Naive thymus-derived CD4-positive, alpha-beta T cell (primary cell): ENCODE measurements at regions not wholly inside any gene's neighbourhood (a gene's known extent, or its start where the extent isn't known, plus 50 kb on each side); places are given as distances from the start of the nearest gene placed in this dataset.
A peak's percentile ranks its signal among the peaks of the same experiment; 100 is the strongest.
"Not testable (repeated sequence)": the region's sequence is repeated elsewhere in the genome, so short reads cannot be mapped to it uniquely, and the experiment has no call there.

Source experiments
- ATAC-seq: fragments of 150-1000 bp; cut with Tn5 transposase; 2 replicates; pipeline ENCODE4 v1.10.0; 2021; ENCODE audit warnings: mild to moderate bottlenecking, moderate library complexity
- CTCF ChIA-PET: fragments of 350-600 bp; sonication (Branson Sonifier 250); formaldehyde crosslinking; loops from one replicate; lab custom pipeline; 2021; ENCODE audit warnings: antibody characterized with exemption; lab: Charles Lee
- POLR2A ChIA-PET: fragments of 350-600 bp; sonication (Branson Sonifier 250); formaldehyde crosslinking; loops from one replicate; lab custom pipeline; 2021; ENCODE audit warnings: antibody characterized with exemption, inconsistent platforms; lab: Charles Lee
- DNase-seq, 9 donors: peaks; one replicate each; pipeline versions ENCODE4 v3.0.0 to v3.0.0-alpha.2; 2020 to 2022; ENCODE audit warnings: mixed read lengths in 1 of 9
- H3K27ac ChIP-seq: one replicate; pipeline ENCODE4 v1.7.0; 2013; ENCODE audit warnings: mild to moderate bottlenecking, low read depth, low read length, moderate library complexity
- H3K27me3 ChIP-seq, 2 donors: one replicate each; pipeline ENCODE4 v1.7.0; 2013; ENCODE audit warnings: low read length in 2 of 2, mild to moderate bottlenecking in 2 of 2, moderate library complexity in 2 of 2; ENCODE audit not compliant: control insufficient read depth in 2 of 2, insufficient read depth in 2 of 2
- H3K36me3 ChIP-seq, 3 experiments: 1 replicate in 2 of 3; 2 replicates in 1 of 3; pipeline ENCODE4 v1.7.0; 2013; ENCODE audit warnings: low read length in 3 of 3, mild to moderate bottlenecking in 3 of 3, moderate library complexity in 1 of 3; ENCODE audit not compliant: insufficient read depth in 3 of 3, control insufficient read depth in 2 of 3
- H3K4me1 ChIP-seq, 2 donors: one replicate each; pipeline ENCODE4 v1.7.0; 2013; ENCODE audit warnings: low read length in 2 of 2, mild to moderate bottlenecking in 2 of 2, moderate library complexity in 1 of 2; ENCODE audit not compliant: control insufficient read depth in 2 of 2, insufficient read depth in 2 of 2
- H3K4me3 ChIP-seq: 2 replicates; pipeline ENCODE4 v1.7.0; 2013; ENCODE audit warnings: mild to moderate bottlenecking, low read length
- H3K9me3 ChIP-seq, 3 experiments: 1 replicate in 2 of 3; 2 replicates in 1 of 3; pipeline ENCODE4 v1.7.0; 2013; ENCODE audit warnings: low read length in 3 of 3; ENCODE audit not compliant: control insufficient read depth in 2 of 3
- H3K27ac Mint-ChIP-seq, 9 donors: one replicate each; pipeline ENCODE4 v1.8.0; 2020 to 2022; ENCODE audit warnings: mixed read lengths in 9 of 9, mild to moderate bottlenecking in 8 of 9, moderate library complexity in 5 of 9, inconsistent platforms in 2 of 9
- H3K27me3 Mint-ChIP-seq, 5 donors: one replicate each; pipeline ENCODE4 v1.8.0; 2021 to 2022; ENCODE audit warnings: mixed read lengths in 5 of 5, mild to moderate bottlenecking in 1 of 5
- H3K36me3 Mint-ChIP-seq, 5 donors: one replicate each; pipeline ENCODE4 v1.8.0; 2020 to 2022; ENCODE audit warnings: mixed read lengths in 5 of 5, mild to moderate bottlenecking in 3 of 5, inconsistent platforms in 1 of 5
- H3K4me1 Mint-ChIP-seq, 7 donors: one replicate each; pipeline ENCODE4 v1.8.0; 2020 to 2022; ENCODE audit warnings: mixed read lengths in 7 of 7, mild to moderate bottlenecking in 3 of 7, inconsistent platforms in 1 of 7
- H3K4me3 Mint-ChIP-seq, 10 donors: one replicate each; pipeline ENCODE4 v1.8.0; 2020 to 2022; ENCODE audit warnings: mild to moderate bottlenecking in 10 of 10, mixed read lengths in 10 of 10, moderate library complexity in 6 of 10, inconsistent platforms in 2 of 10
- H3K9me3 Mint-ChIP-seq, 11 donors: one replicate each; pipeline ENCODE4 v1.8.0; 2020 to 2022; ENCODE audit warnings: mixed read lengths in 11 of 11, mild to moderate bottlenecking in 4 of 11, inconsistent platforms in 1 of 11, moderate library complexity in 1 of 11
- intact Hi-C, 2 donors: fragments of 100-400 bp; cut with micrococcal nuclease; formaldehyde crosslinking; loops; one replicate each; pipeline ENCODE4 v1.15.1; 2023

DNA sequence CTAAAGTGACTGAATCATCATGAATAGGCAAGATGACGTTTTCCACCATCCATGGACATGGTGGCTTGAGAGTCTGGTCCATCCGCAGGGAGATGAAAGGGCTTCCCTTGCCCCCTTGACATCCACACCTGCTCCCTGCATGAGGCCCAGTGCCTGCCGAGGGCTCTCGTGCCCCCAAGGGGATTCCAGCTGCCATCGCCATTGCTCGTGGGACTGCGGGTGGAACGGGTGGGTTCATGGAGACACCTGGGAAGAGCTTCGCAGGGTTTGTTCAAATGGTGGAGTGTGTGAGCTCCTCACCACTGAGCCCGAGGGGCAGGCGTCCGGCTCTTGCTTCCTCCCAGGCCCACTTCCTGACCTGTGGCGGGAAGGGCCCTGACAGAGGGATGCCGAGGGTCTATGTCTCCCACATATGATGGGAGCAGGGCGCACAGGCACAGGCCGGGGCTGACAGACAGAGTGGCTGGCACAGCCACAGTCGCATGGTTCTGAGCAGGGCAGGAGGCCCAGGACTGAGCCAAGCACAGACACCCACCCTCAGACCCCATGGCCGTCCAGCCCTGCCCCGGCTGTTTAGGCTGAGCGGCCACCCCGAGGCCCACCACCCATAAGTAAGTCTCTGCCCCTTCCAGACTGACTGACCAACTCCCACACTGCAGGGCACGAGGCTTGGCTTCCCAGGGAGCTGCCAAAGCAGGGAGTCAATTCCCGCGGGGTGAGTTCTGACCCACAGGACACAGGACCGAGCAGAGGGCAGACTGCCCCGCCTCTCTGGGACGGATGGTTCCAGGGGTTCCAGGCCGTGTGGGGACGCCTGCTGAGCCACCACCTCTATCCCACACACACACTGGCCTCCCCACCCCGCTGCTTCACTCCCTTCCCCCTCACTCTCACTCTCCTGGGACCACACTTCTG lies 70.0 kb upstream of the PPP1R26 start:
- no peaks in the 10 kb centered on the region for H3K27me3 ChIP-seq
- Mint-ChIP-seq H3K27ac (no peak overlapping the region), H3K36me3 (no peaks in the 10 kb centered on the region), H3K4me3 (no peak overlapping the region), H3K4me1 (no peaks in the 10 kb centered on the region), H3K9me3 (peaks cover 0 to 7% (median 0%) of the 10 kb centered on the region in 11 donors), H3K27me3 (peaks cover 0 to 23% (median 3%) of the 10 kb centered on the region in 5 donors)
- H3K9me3 ChIP-seq, result no peaks in the 10 kb centered on the region
- no peak overlapping the region for H3K4me3 ChIP-seq
- POLR2A ChIA-PET, result no interaction called here
- no peak for DNase-seq
- H3K27ac ChIP-seq, result no peak overlapping the region
- ATAC-seq, result no peak
- no peaks in the 10 kb centered on the region for H3K36me3 ChIP-seq
- intact Hi-C loops, result no loop called here
- H3K4me1 ChIP-seq, result no peaks in the 10 kb centered on the region
- CTCF ChIA-PET, result no interaction called here

DNA sequence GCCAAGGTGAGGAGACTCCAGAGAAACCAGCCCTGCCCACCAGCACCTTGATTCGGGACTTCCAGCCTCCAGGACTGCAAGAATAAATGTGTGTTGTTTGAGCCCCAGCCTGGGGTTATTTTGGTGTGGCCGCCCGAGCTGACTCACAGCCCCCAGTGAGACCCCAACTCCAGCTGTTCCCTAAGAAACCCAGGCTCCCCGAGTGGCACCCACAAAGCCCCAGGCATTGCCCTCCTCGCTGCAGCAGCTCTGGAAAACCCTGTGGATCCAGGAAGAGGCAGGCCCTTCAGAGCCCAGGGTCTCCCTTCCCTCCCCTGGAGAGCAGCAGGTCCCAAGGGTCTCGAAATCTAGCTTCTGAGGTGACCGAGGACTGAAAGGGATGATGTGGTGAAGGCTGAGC lies 69.2 kb upstream of the PPP1R26 start:
- intact Hi-C loops, result no loop called here

DNA sequence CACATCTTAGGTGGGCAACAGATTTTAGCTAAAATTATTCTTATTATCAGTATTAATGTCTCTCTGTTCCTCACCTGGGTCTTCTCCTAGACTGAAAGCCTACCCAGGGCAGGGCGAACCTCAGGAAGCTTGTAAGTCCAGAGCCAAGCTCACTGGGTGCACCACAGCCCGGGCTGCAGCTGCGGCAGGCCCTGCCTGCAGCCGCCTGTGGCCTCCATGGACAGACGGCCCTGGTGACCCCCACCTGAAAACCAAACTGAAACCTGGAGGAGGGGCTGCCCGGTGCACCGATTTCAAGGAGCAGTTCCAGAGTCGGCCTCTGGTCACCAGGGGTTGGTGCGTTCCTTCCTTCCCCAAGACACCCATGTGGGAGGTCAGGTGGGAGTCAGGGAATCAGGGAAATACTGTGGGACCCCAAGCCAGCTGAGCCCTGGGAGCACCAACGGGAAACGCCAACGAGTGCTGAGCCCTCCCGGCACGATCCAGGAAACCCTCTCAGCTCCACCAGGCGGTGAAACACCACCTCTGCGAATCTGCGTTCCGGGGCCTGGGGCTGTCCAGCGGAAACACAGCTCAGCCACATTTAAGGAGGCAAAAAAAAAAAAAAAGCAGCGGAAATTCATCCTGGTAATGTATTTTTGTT lies 68.6 kb upstream of the PPP1R26 start:
- H3K36me3 Mint-ChIP-seq, result no peaks in the 10 kb centered on the region
- intact Hi-C loops, result no loop called here
- CTCF ChIA-PET, result interaction anchor here (0.6 to 0.7 kb wide), 2 partner anchors 300 to 1855 kb away, joined by 3 to 4 read pairs; no protein-coding TSS in a partner anchor
- Histone ChIP-seq H3K36me3 (no peaks in the 10 kb centered on the region), H3K27ac (no peak overlapping the region), H3K9me3 (no peaks in the 10 kb centered on the region), H3K4me3 (no peak overlapping the region), H3K27me3 (no peaks in the 10 kb centered on the region), H3K4me1 (no peaks in the 10 kb centered on the region)
- H3K27ac Mint-ChIP-seq, result no peak overlapping the region
- no peak overlapping the region for H3K4me3 Mint-ChIP-seq
- ATAC-seq (no peak), DNase-seq (no peak)
- no peaks in the 10 kb centered on the region for H3K4me1 Mint-ChIP-seq
- H3K9me3 Mint-ChIP-seq, result peaks cover 0 to 7% (median 0%) of the 10 kb centered on the region in 11 donors
- POLR2A ChIA-PET, result no interaction called here
- peaks cover 0 to 22% (median 3%) of the 10 kb centered on the region in 5 donors for H3K27me3 Mint-ChIP-seq

More for the DNA sequence above, 69.2 kb upstream of the PPP1R26 start:
- H3K36me3 ChIP-seq, result no peaks in the 10 kb centered on the region
- no peak overlapping the region for H3K27ac ChIP-seq
- no peak overlapping the region for H3K4me3 ChIP-seq
- ChIA-PET CTCF (no interaction called here), POLR2A (no interaction called here)
- ATAC-seq (no peak), DNase-seq (no peak)
- no peaks in the 10 kb centered on the region for H3K9me3 ChIP-seq
- H3K9me3 Mint-ChIP-seq, result peaks cover 0 to 7% (median 0%) of the 10 kb centered on the region in 11 donors
- H3K4me1 ChIP-seq, result no peaks in the 10 kb centered on the region
- peaks cover 0 to 23% (median 3%) of the 10 kb centered on the region in 5 donors for H3K27me3 Mint-ChIP-seq
- H3K36me3 Mint-ChIP-seq, result no peaks in the 10 kb centered on the region
- H3K4me3 Mint-ChIP-seq, result no peak overlapping the region
- H3K4me1 Mint-ChIP-seq, result no peaks in the 10 kb centered on the region
- H3K27me3 ChIP-seq, result no peaks in the 10 kb centered on the region
- H3K27ac Mint-ChIP-seq, result no peak overlapping the region

DNA sequence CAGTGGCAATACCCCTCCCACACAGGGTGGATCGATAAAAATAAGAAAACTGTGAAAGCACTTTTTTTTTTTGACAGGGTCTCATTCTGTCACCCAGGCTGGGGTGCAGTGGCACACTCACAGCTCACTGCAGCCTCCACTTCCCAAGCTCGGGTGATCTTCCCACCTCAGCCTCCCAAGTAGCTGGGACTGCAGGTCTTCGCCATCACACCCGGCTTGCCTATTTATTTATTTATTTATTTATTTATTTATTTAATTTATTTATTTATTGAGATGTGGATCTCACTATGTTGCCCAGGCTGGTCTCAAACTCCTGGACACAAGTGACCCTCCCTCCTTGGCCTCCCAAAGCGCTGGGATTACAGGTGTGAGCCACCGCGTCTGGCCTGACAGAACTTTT lies 68.0 kb upstream of the PPP1R26 start:
- not testable (repeated sequence) for H3K27ac Mint-ChIP-seq

DNA sequence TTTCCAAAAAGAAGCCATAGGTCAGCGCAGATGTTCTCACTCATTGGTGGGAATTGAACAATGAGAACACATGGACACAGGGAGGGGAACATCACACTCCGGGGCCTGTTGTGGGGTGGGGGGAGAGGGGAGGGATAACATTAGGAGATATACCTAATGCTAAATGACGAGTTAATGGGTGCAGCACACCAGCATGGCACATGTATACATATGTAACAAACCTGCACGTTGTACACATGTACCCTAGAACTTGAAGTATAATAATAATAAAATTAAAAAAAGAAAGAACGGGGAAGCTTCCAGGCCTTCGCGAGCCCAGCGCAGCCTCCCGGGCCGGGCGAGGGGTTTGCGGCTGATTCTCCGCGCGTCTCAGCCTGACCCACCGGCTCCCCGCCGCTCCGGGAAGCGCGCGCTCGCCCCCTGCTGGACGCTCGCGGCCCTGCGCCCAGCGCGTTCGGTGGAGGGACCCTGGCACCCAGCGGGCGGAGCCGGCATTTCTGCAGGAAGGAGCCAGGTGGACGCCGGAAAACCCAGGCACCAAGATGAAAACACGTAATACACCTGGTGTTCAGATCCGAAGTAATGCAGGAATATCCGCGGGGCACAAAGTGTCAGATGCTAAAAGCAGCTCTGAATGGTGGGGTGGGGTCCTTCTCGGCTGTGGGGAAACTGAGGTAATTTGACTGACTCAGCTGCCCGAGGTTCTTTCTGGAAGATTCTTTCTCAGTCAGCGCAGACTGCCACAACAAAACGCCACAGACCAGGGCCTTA lies 67.1 kb upstream of the PPP1R26 start:
- POLR2A ChIA-PET, H3K9me3 ChIP-seq, H3K4me1 ChIP-seq, H3K36me3 Mint-ChIP-seq, H3K4me3 Mint-ChIP-seq, CTCF ChIA-PET, H3K36me3 ChIP-seq, H3K9me3 Mint-ChIP-seq, H3K27ac Mint-ChIP-seq, H3K27me3 ChIP-seq, H3K4me1 Mint-ChIP-seq, H3K27ac ChIP-seq, H3K4me3 ChIP-seq: not testable (repeated sequence)
- DNase-seq (peak; percentile 24 to 83 (median 63)), ATAC-seq (peak; percentile 87)
- peaks cover 0 to 16% (median 0%) of the 10 kb centered on the region in 5 donors for H3K27me3 Mint-ChIP-seq
- intact Hi-C loops, result loop anchor here in 1 of 2 donors (1.0 kb wide), 1 partner anchor 325 kb away; the partner anchor contains the start of gene OLFM1

More for the DNA sequence above, 68.0 kb upstream of the PPP1R26 start:
- intact Hi-C loops, result loop anchor here in 1 of 2 donors (1.0 kb wide), 1 partner anchor 324 kb away; the partner anchor contains the start of gene OLFM1
- ATAC-seq, H3K9me3 ChIP-seq, POLR2A ChIA-PET, H3K27me3 ChIP-seq, H3K9me3 Mint-ChIP-seq, H3K4me3 Mint-ChIP-seq, H3K36me3 Mint-ChIP-seq, H3K4me1 Mint-ChIP-seq, H3K4me1 ChIP-seq, DNase-seq, H3K4me3 ChIP-seq, H3K36me3 ChIP-seq, H3K27ac ChIP-seq: not testable (repeated sequence)
- H3K27me3 Mint-ChIP-seq, result peaks cover 0 to 16% (median 0%) of the 10 kb centered on the region in 5 donors
- CTCF ChIA-PET, result interaction anchor here (0.6 kb wide), 1 partner anchor 300 kb away, joined by 3 read pairs; no protein-coding TSS in a partner anchor

DNA sequence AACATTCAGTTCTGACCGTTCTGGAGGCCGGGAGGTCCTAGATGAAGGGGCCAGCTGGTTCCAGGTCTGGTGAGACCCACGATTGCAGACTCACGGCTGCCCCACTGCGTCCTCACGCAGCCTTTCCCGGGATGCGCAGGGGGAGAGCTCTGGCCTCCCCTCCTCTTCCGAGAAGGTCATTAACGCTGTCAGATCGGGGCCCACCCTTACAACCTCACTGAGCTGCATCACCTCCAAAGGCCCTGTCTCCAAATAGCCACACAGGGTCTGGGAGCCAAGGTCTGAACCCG lies 66.6 kb upstream of the PPP1R26 start:
- POLR2A ChIA-PET, result no interaction called here
- H3K9me3 Mint-ChIP-seq, result peaks cover 0 to 2% (median 0%) of the 10 kb centered on the region in 11 donors
- DNase-seq (no peak), ATAC-seq (no peak)
- no peaks in the 10 kb centered on the region for H3K27me3 ChIP-seq
- CTCF ChIA-PET, result no interaction called here
- peaks cover 0 to 16% (median 0%) of the 10 kb centered on the region in 5 donors for H3K27me3 Mint-ChIP-seq
- no peak overlapping the region for H3K27ac ChIP-seq
- intact Hi-C loops, result no loop called here
- no peak overlapping the region for H3K4me3 ChIP-seq
- no peaks in the 10 kb centered on the region for H3K36me3 Mint-ChIP-seq
- no peaks in the 10 kb centered on the region for H3K4me1 ChIP-seq
- H3K36me3 ChIP-seq, result no peaks in the 10 kb centered on the region
- no peak overlapping the region for H3K4me3 Mint-ChIP-seq
- H3K9me3 ChIP-seq, result no peaks in the 10 kb centered on the region
- H3K27ac Mint-ChIP-seq, result no peak overlapping the region
- H3K4me1 Mint-ChIP-seq, result no peaks in the 10 kb centered on the region
